PC-9 (cell line): ENCODE measurements at regions not wholly inside any gene's neighbourhood (a gene's known extent, or its start where the extent isn't known, plus 50 kb on each side); places are given as distances from the start of the nearest gene placed in this dataset.
"Not testable (repeated sequence)": the region's sequence is repeated elsewhere in the genome, so short reads cannot be mapped to it uniquely, and the experiment has no call there.

ENCODE experiments used
- BruUV-seq: library from RNA; stranded (reverse); fragments of 400-500 nt; replicated peaks from 2 replicates; lab custom pipeline; 2021; lab: Mats Ljungman, UMichigan
- CTCF ChIA-PET: fragments of 300-600 bp; sonication (Branson Sonifier 250); formaldehyde crosslinking; loops from one replicate; lab custom pipeline; 2022; ENCODE audit warnings: antibody characterized with exemption; lab: Charles Lee
- POLR2A ChIA-PET: fragments of 300-600 bp; sonication (Branson Sonifier 250); formaldehyde crosslinking; loops from one replicate; lab custom pipeline; 2022; ENCODE audit warnings: antibody characterized with exemption; ENCODE audit not compliant: unreplicated experiment; lab: Charles Lee
- DNase-seq, 2 experiments: peaks; one replicate each; pipeline versions ENCODE4 v3.0.0 to v3.0.0-alpha.2; 2015 to 2022; ENCODE audit warnings: mixed read lengths in 1 of 2
- H2AFZ ChIP-seq: fragments of 200-600 bp; sonication (generic); 2 replicates; pipeline ENCODE4 v1.8.1; 2017; ENCODE audit warnings: antibody characterized with exemption
- H3F3A ChIP-seq: fragments of 200-600 bp; sonication (generic); 2 replicates; pipeline ENCODE4 v1.8.1; 2017; ENCODE audit warnings: antibody characterized with exemption, mild to moderate bottlenecking, low read depth; ENCODE audit not compliant: insufficient read depth
- H3K27ac ChIP-seq: fragments of 200-600 bp; sonication (generic); 2 replicates; pipeline ENCODE4 v1.6.1; 2016; ENCODE audit warnings: mixed run types
- H3K27me3 ChIP-seq: fragments of 200-600 bp; sonication (generic); 2 replicates; pipeline ENCODE4 v1.6.1; 2016; ENCODE audit warnings: low read depth, mixed run types; ENCODE audit not compliant: insufficient read depth
- H3K36me3 ChIP-seq: fragments of 200-600 bp; sonication (generic); 2 replicates; pipeline ENCODE4 v1.6.1; 2016; ENCODE audit warnings: low read depth, mixed run types
- H3K4me1 ChIP-seq: fragments of 200-600 bp; sonication (generic); replicated peaks from 2 replicates; pipeline ENCODE4 v1.6.1; 2016; ENCODE audit warnings: mixed run types; ENCODE audit not compliant: insufficient read depth
- H3K4me2 ChIP-seq: fragments of 200-600 bp; sonication (generic); 2 replicates; pipeline ENCODE4 v1.6.1; 2017; ENCODE audit warnings: mixed run types
- H3K4me3 ChIP-seq: fragments of 200-600 bp; sonication (generic); 2 replicates; pipeline ENCODE4 v1.6.1; 2016; ENCODE audit warnings: mixed run types
- H3K79me2 ChIP-seq: fragments of 200-600 bp; sonication (generic); 2 replicates; pipeline ENCODE4 v1.6.1; 2017; ENCODE audit warnings: low read depth, mixed run types
- H3K9me2 ChIP-seq: fragments of 200-600 bp; sonication (generic); 2 replicates; pipeline ENCODE4 v1.8.1; 2017; ENCODE audit warnings: mild to moderate bottlenecking; ENCODE audit not compliant: insufficient read depth
- H3K9me3 ChIP-seq: fragments of 200-600 bp; sonication (generic); 2 replicates; pipeline ENCODE4 v1.8.1; 2016; ENCODE audit warnings: low read depth; ENCODE audit not compliant: insufficient read depth
- H4K20me1 ChIP-seq: fragments of 200-600 bp; sonication (generic); 2 replicates; pipeline ENCODE4 v1.8.1; 2017; ENCODE audit not compliant: insufficient read depth
- EZH2 ChIP-seq: fragments of 200-600 bp; sonication (generic); IDR thresholded peaks from 2 replicates; pipeline ENCODE4 v1.8.0; 2017; ENCODE audit warnings: antibody characterized with exemption, low read depth
- intact Hi-C: fragments of 100-400 bp; cut with micrococcal nuclease; formaldehyde crosslinking; loops from one replicate; pipeline ENCODE4 v1.10.0; 2022; ENCODE audit not compliant: unreplicated experiment
- TF ChIP-seq, protein P1 (sequence below): fragments of 200-600 bp; sonication (generic); conservative IDR thresholded peaks from 2 replicates; pipeline ENCODE4 v1.6.1; 2017; ENCODE audit warnings: mixed run types, antibody characterized with exemption, mild to moderate bottlenecking, moderate library complexity

DNA sequence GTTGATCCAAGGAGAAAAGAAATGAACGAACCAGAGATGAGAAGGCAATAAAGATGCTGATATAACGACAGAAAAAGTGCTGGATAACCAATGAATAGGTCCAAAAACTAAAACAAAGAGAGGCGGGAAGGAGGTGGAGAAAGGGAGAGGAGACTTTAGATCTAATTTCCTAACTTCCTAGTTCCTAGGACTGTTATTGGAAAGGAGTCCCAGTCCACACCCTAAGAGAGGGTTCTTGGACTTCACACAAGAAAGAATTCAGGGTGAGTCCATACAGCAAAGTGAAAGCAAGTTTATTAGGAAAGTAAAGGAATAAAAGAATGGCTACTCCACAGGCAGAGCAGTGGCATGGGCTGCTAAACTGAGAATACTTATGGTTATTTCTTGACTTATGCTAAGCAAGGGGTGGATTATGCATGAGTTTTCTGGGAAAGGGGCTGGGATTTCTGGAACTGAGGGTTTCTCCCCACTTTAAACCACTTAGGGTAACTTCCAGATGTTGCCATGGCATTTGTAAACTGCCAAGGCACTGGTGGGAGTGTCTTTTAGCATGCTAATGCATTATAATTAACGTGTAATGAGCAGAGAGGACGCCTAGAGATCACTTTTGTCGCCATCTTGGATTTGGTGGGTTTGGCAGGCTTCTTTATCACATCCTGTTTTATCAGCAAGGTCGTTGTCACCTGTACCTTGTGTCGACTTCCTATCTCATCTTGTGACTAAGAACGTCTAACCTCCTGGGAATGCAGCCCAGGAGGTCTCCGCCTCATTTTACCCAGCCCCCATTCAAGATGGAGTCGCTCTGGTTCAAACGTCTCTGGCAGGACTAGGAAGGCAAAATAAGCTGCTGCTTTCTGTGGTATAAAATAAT is 60.9 kb upstream of the RBM24 start:
- intact Hi-C loops: no loop called here

DNA sequence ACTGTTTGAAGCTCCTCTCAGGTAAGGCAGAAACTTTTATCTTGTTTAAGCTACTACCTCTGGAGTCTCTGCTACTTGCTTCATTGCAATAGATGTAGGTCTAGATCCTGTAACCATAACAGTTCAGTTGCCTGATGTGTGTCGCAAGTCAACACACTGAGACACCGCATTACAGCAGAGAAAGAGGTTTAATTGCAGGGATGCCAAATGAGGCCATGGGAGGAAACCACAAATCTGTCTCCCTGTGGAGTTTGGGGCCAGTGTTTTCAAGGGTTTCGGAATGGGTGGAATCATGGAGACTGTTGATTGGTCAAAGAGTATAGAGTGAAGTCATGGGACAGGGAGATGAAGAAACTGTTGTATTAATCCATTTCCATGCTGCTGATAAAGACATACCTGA is 57.1 kb upstream of the RBM24 start:
- Histone ChIP-seq H3K9me3 (no peaks in the 10 kb centered on the region), H3K9me2 (no peaks in the 10 kb centered on the region), H3F3A (no peaks in the 10 kb centered on the region), H3K27ac (no peak overlapping the region), H3K79me2 (no peaks in the 10 kb centered on the region), H3K4me1 (no peaks in the 10 kb centered on the region), H3K4me3 (no peak overlapping the region), H3K36me3 (no peaks in the 10 kb centered on the region), H4K20me1 (no peaks in the 10 kb centered on the region), H3K27me3 (no peaks in the 10 kb centered on the region), H3K4me2 (no peak overlapping the region), H2AFZ (no peak overlapping the region)
- BruUV-seq: no TSS peak
- ChIA-PET CTCF (no interaction called here), POLR2A (no interaction called here)
- TF ChIP-seq EZH2: no peak
- TF ChIP-seq, protein P1, sequence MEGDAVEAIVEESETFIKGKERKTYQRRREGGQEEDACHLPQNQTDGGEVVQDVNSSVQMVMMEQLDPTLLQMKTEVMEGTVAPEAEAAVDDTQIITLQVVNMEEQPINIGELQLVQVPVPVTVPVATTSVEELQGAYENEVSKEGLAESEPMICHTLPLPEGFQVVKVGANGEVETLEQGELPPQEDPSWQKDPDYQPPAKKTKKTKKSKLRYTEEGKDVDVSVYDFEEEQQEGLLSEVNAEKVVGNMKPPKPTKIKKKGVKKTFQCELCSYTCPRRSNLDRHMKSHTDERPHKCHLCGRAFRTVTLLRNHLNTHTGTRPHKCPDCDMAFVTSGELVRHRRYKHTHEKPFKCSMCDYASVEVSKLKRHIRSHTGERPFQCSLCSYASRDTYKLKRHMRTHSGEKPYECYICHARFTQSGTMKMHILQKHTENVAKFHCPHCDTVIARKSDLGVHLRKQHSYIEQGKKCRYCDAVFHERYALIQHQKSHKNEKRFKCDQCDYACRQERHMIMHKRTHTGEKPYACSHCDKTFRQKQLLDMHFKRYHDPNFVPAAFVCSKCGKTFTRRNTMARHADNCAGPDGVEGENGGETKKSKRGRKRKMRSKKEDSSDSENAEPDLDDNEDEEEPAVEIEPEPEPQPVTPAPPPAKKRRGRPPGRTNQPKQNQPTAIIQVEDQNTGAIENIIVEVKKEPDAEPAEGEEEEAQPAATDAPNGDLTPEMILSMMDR: no peak
- no peak for DNase-seq
- intact Hi-C loops: no loop called here

More for the DNA sequence above, 60.9 kb upstream of the RBM24 start:
- no peaks in the 10 kb centered on the region for H3K36me3 ChIP-seq
- no peaks in the 10 kb centered on the region for H3K27me3 ChIP-seq
- no peak overlapping the region for H2AFZ ChIP-seq
- no TSS peak for BruUV-seq
- no peaks in the 10 kb centered on the region for H3K79me2 ChIP-seq
- no peaks in the 10 kb centered on the region for H3F3A ChIP-seq
- no peaks in the 10 kb centered on the region for H4K20me1 ChIP-seq
- H3K27ac ChIP-seq: no peak overlapping the region
- no peak for DNase-seq
- H3K4me2 ChIP-seq: 0 out of 2 replicates have a peak overlapping the region, but pooled peaks have one; percentile 13
- no peak for TF ChIP-seq EZH2
- TF ChIP-seq, protein P1: no peak
- ChIA-PET POLR2A (no interaction called here), CTCF (no interaction called here)
- H3K4me1 ChIP-seq: no peaks in the 10 kb centered on the region
- H3K4me3 ChIP-seq: no peak overlapping the region
- no peaks in the 10 kb centered on the region for H3K9me2 ChIP-seq
- H3K9me3 ChIP-seq: no peaks in the 10 kb centered on the region

DNA sequence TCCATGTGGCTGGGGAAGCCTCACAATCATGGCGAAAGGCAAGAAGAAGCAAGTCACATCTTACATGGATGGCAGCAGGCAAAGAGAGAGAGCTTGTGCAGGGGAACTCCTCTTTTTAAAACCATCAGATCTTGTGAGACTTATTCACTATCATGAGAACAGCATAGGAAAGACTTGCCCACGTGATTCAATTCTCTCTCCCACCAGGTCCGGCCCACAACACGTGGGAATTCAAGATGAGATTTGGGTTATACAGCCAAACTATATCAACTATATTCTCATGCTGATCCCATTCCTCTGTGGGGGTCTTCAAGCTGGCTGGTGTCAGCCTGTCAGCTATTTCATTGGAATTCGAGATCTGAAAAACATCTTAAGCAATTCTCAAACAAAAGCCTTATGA is 56.7 kb upstream of the RBM24 start:
- H3K36me3 ChIP-seq, intact Hi-C loops, H4K20me1 ChIP-seq, CTCF ChIA-PET, H3K9me3 ChIP-seq, H3K79me2 ChIP-seq, H2AFZ ChIP-seq, BruUV-seq, H3K4me1 ChIP-seq, H3K9me2 ChIP-seq, H3K4me3 ChIP-seq, DNase-seq, H3K27me3 ChIP-seq, H3F3A ChIP-seq, H3K4me2 ChIP-seq, POLR2A ChIA-PET, H3K27ac ChIP-seq: not testable (repeated sequence)
